GM23338 (cell line): ENCODE measurements at regions not wholly inside any gene's neighbourhood (a gene's known extent, or its start where the extent isn't known, plus 50 kb on each side); places are given as distances from the start of the nearest gene placed in this dataset.
A peak's percentile ranks its signal among the peaks of the same experiment; 100 is the strongest.

ENCODE experiments used
- ATAC-seq: fragments of 200-7000 bp; cut with Tn5 transposase; 3 replicates; pipeline ENCODE4 v1.9.1; 2020
- DNase-seq: peaks from one replicate; pipeline ENCODE4 v3.0.0-alpha.2; 2015; ENCODE audit warnings: low spot score
- H2AFZ ChIP-seq: fragments of 200-600 bp; sonication (generic); 2 replicates; pipeline ENCODE4 v1.8.0; 2016; ENCODE audit warnings: antibody characterized with exemption, mild to moderate bottlenecking, moderate library complexity
- H3F3A ChIP-seq: fragments of 200-600 bp; sonication (generic); replicated peaks from 2 replicates; pipeline ENCODE4 v1.8.0; 2017; ENCODE audit warnings: antibody characterized with exemption, mixed run types, low read depth
- H3K27ac ChIP-seq: fragments of 200-600 bp; sonication (generic); 2 replicates; pipeline ENCODE4 v1.6.1; 2016; ENCODE audit warnings: low read depth
- H3K27me3 ChIP-seq: fragments of 200-600 bp; sonication (generic); 2 replicates; pipeline ENCODE4 v1.8.0; 2016; ENCODE audit warnings: mild to moderate bottlenecking, mixed run types, moderate library complexity; ENCODE audit not compliant: insufficient read depth
- H3K36me3 ChIP-seq: fragments of 200-600 bp; sonication (generic); 2 replicates; pipeline ENCODE4 v1.8.0; 2016; ENCODE audit warnings: mild to moderate bottlenecking; ENCODE audit not compliant: insufficient read depth
- H3K4me1 ChIP-seq: fragments of 200-600 bp; sonication (generic); 2 replicates; pipeline ENCODE4 v1.8.0; 2016; ENCODE audit warnings: mild to moderate bottlenecking, moderate library complexity; ENCODE audit not compliant: insufficient read depth
- H3K4me2 ChIP-seq: fragments of 200-600 bp; sonication (generic); 2 replicates; pipeline ENCODE4 v1.7.1; 2017; ENCODE audit warnings: mixed run types
- H3K4me3 ChIP-seq: fragments of 200-600 bp; sonication (generic); 2 replicates; pipeline ENCODE4 v1.6.1; 2016; ENCODE audit warnings: mixed run types
- H3K79me2 ChIP-seq: fragments of 200-600 bp; sonication (generic); replicated peaks from 2 replicates; pipeline ENCODE4 v1.8.0; 2017; ENCODE audit warnings: mild to moderate bottlenecking; ENCODE audit not compliant: insufficient read depth
- H3K9me2 ChIP-seq: fragments of 200-600 bp; sonication (generic); 2 replicates; pipeline ENCODE4 v1.8.0; 2017; ENCODE audit not compliant: insufficient read depth
- H4K20me1 ChIP-seq: fragments of 200-600 bp; sonication (generic); replicated peaks from 2 replicates; pipeline ENCODE4 v1.8.0; 2017; ENCODE audit warnings: mild to moderate bottlenecking; ENCODE audit not compliant: insufficient read depth
- H3K27ac Mint-ChIP-seq: 2 replicates; pipeline ENCODE4 v1.8.0; 2020; ENCODE audit warnings: inconsistent platforms, mild to moderate bottlenecking, moderate library complexity, mixed read lengths
- H3K27me3 Mint-ChIP-seq: 3 replicates; pipeline ENCODE4 v1.8.0; 2022; ENCODE audit warnings: low read depth, mild to moderate bottlenecking, moderate library complexity, mixed read lengths, inconsistent platforms; ENCODE audit not compliant: insufficient read depth, poor library complexity
- H3K36me3 Mint-ChIP-seq: 3 replicates; pipeline ENCODE4 v1.8.0; 2021; ENCODE audit warnings: low read depth, mild to moderate bottlenecking, inconsistent platforms, moderate library complexity, mixed read lengths
- H3K4me1 Mint-ChIP-seq: 3 replicates; pipeline ENCODE4 v1.8.0; 2020; ENCODE audit warnings: mild to moderate bottlenecking, inconsistent platforms, mixed read lengths
- H3K4me3 Mint-ChIP-seq: 3 replicates; pipeline ENCODE4 v1.8.0; 2021; ENCODE audit warnings: moderate library complexity, mild to moderate bottlenecking, inconsistent platforms, mixed read lengths
- H3K9me3 Mint-ChIP-seq: 3 replicates; pipeline ENCODE4 v1.8.0; 2020; ENCODE audit warnings: moderate library complexity, mild to moderate bottlenecking, inconsistent platforms, mixed read lengths
- CREB1 ChIP-seq: fragments of 250-450 bp; sonication (Bioruptor Pico); IDR thresholded peaks from 2 replicates; pipeline ENCODE4 v1.5.0; 2020; ENCODE audit warnings: low read depth, mild to moderate bottlenecking, moderate library complexity
- EZH2 ChIP-seq: fragments of 200-600 bp; sonication (generic); IDR thresholded peaks from one replicate; pipeline ENCODE4 v1.8.0; 2017; ENCODE audit warnings: antibody characterized with exemption, mild to moderate bottlenecking, low read depth; ENCODE audit not compliant: unreplicated experiment
- JUNB ChIP-seq: IDR thresholded peaks from one replicate; pipeline ENCODE4 v1.6.1; 2016; ENCODE audit warnings: antibody characterized with exemption; ENCODE audit not compliant: unreplicated experiment
- NANOG ChIP-seq: IDR thresholded peaks from 2 replicates; pipeline ENCODE4 v1.6.1; 2016; ENCODE audit warnings: antibody characterized with exemption, borderline replicate concordance
- POLR2AphosphoS5 ChIP-seq: IDR thresholded peaks from 2 replicates; pipeline ENCODE4 v1.6.1; 2016; ENCODE audit warnings: antibody characterized with exemption, low read depth
- REST ChIP-seq: IDR thresholded peaks from one replicate; pipeline ENCODE4 v1.6.1; 2018; ENCODE audit warnings: antibody characterized with exemption; ENCODE audit not compliant: unreplicated experiment
- STAT1 ChIP-seq: IDR thresholded peaks from one replicate; pipeline ENCODE4 v1.6.1; 2016; ENCODE audit warnings: antibody characterized with exemption; ENCODE audit not compliant: unreplicated experiment
- ZNF114 ChIP-seq: fragments of 250-450 bp; sonication (Bioruptor Pico); IDR thresholded peaks from 2 replicates; pipeline ENCODE4 v1.5.0; 2020; ENCODE audit warnings: mild to moderate bottlenecking, moderate library complexity
- ZNF462 ChIP-seq: fragments of 250-450 bp; sonication (Bioruptor Pico); IDR thresholded peaks from 2 replicates; pipeline ENCODE4 v1.5.0; 2020; ENCODE audit warnings: mild to moderate bottlenecking, moderate library complexity
- TF ChIP-seq, protein P1 (sequence below): IDR thresholded peaks from 2 replicates; pipeline ENCODE4 v1.6.1; 2016; ENCODE audit warnings: antibody characterized with exemption
- TF ChIP-seq, protein P2 (sequence below), 2 experiments: fragments of 200-600 bp in 1 of 2; sonication (generic) in 1 of 2; conservative IDR thresholded peaks; 2 replicates each; pipeline versions ENCODE4 v1.5.1 to v1.6.1; 2016 to 2017; ENCODE audit warnings: antibody characterized with exemption in 2 of 2, low read depth in 2 of 2, mild to moderate bottlenecking in 2 of 2, moderate library complexity in 1 of 2

GRCh38 chr11:121383716-121384115, 68.4 kb upstream of the SORL1 start (continued):
- TF ChIP-seq, protein P1, sequence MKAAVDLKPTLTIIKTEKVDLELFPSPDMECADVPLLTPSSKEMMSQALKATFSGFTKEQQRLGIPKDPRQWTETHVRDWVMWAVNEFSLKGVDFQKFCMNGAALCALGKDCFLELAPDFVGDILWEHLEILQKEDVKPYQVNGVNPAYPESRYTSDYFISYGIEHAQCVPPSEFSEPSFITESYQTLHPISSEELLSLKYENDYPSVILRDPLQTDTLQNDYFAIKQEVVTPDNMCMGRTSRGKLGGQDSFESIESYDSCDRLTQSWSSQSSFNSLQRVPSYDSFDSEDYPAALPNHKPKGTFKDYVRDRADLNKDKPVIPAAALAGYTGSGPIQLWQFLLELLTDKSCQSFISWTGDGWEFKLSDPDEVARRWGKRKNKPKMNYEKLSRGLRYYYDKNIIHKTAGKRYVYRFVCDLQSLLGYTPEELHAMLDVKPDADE: no peak
- TF ChIP-seq JUNB: no peak
- no peak for TF ChIP-seq CREB1 (CRISPR knock-in tag)
- no peak for TF ChIP-seq EZH2
- no peak for TF ChIP-seq STAT1
- no peak for TF ChIP-seq POLR2AphosphoS5

DNA sequence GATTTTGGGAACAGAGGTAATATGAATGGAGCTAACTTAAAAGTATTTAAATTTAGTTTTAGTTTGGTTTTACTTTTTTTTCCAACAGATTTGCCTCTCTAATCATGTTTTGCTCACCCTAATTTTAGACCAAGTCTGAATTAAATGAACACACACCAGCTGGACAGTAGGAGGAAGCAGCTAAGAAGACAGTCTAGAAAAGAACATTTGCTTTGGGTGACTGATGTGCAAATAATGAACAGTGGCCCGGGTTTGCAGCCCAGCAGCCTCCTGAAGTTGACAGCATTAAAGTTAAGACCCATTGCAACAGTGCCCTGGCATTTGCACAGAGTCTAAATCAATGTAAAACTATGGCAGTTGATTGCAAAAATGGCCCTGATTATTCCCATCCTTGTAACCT, 66.4 kb upstream of the SORL1 start:
- Mint-ChIP-seq H3K4me1 (peaks cover 16% of the 10 kb centered on the region), H3K27me3 (peaks cover 6% of the 10 kb centered on the region), H3K27ac (no peak overlapping the region), H3K4me3 (no peak overlapping the region), H3K9me3 (no peaks in the 10 kb centered on the region), H3K36me3 (no peaks in the 10 kb centered on the region)
- H3K27ac ChIP-seq: no peak overlapping the region
- H3K4me1 ChIP-seq: peaks cover 16% of the 10 kb centered on the region
- H3K79me2 ChIP-seq: no peaks in the 10 kb centered on the region
- no peak overlapping the region for H3K4me2 ChIP-seq
- no peaks in the 10 kb centered on the region for H3F3A ChIP-seq
- peaks cover 20% of the 10 kb centered on the region for H3K9me2 ChIP-seq
- TF ChIP-seq NANOG: no peak
- TF ChIP-seq REST: no peak
- no peak for TF ChIP-seq STAT1
- TF ChIP-seq POLR2AphosphoS5: no peak
- no peak for TF ChIP-seq ZNF114
- no peak for TF ChIP-seq CREB1 (CRISPR knock-in tag)
- TF ChIP-seq JUNB: no peak
- TF ChIP-seq, protein P2, sequence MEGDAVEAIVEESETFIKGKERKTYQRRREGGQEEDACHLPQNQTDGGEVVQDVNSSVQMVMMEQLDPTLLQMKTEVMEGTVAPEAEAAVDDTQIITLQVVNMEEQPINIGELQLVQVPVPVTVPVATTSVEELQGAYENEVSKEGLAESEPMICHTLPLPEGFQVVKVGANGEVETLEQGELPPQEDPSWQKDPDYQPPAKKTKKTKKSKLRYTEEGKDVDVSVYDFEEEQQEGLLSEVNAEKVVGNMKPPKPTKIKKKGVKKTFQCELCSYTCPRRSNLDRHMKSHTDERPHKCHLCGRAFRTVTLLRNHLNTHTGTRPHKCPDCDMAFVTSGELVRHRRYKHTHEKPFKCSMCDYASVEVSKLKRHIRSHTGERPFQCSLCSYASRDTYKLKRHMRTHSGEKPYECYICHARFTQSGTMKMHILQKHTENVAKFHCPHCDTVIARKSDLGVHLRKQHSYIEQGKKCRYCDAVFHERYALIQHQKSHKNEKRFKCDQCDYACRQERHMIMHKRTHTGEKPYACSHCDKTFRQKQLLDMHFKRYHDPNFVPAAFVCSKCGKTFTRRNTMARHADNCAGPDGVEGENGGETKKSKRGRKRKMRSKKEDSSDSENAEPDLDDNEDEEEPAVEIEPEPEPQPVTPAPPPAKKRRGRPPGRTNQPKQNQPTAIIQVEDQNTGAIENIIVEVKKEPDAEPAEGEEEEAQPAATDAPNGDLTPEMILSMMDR (conservative IDR thresholded peaks at IDR 0.05; ENCODE audit: low read depth in 2 of 2): no peak
- TF ChIP-seq EZH2: no peak
- TF ChIP-seq ZNF462 (CRISPR knock-in tag): no peak
- no peaks in the 10 kb centered on the region for H4K20me1 ChIP-seq
- peak overlapping the region; percentile 38; the same call in 1 of the 2 replicates for H2AFZ ChIP-seq
- no peak for ATAC-seq
- no peak for DNase-seq
- no peaks in the 10 kb centered on the region for H3K36me3 ChIP-seq
- no peaks in the 10 kb centered on the region for H3K27me3 ChIP-seq
- no peak overlapping the region for H3K4me3 ChIP-seq
